ENCODE measurements at regions not wholly inside any gene's neighbourhood (a gene's known extent, or its start where the extent isn't known, plus 50 kb on each side); places are given as distances from the start of the nearest gene placed in this dataset.
A peak's percentile ranks its signal among the peaks of the same experiment; 100 is the strongest.

GRCh38 chr10:107814865-107815487, 650.5 kb upstream of the SORCS1 start:
- H3K4ac ChIP-seq (replicated peaks; ENCODE audit: insufficient read length, low read depth, low read length) = no peak overlapping the region
- no peak overlapping the region for H2BK120ac ChIP-seq (replicated peaks; ENCODE audit: low read depth, low read length)
- H4K91ac ChIP-seq (replicated peaks; ENCODE audit: insufficient read length, low read length) = no peak overlapping the region
- no peak overlapping the region for H3K4me3 ChIP-seq (ENCODE audit: extremely low read depth in 1 of 4, insufficient read depth in 2 of 4, low read depth in 3 of 4, low read length in 4 of 4)
- H3K23me2 ChIP-seq (ENCODE audit: low read depth, low read length) = no peaks in the 10 kb centered on the region; the same call in 1 of the 2 replicates
- no peak overlapping the region for H3K18ac ChIP-seq (ENCODE audit: extremely low read depth, low read length)
- WGBS, 2 experiments (ENCODE audit: extremely low coverage in 1 of 2, insufficient coverage in 1 of 2, insufficient read length in 1 of 2, insufficient replicate concordance in 2 of 2, low coverage in 1 of 2, low lambda C conversion rate in 2 of 2, missing lambda C conversion rate in 1 of 2) = 77% methylated on average over 6 of the region's 6 CpGs; no CpG with 5 or more reads in 1 of the 2 experiments
- no peaks in the 10 kb centered on the region for H3K36me3 ChIP-seq (ENCODE audit: control insufficient read depth in 2 of 4, insufficient read depth in 4 of 4, low read length in 3 of 4)
- no peaks in the 10 kb centered on the region for H3K9me3 ChIP-seq (ENCODE audit: insufficient read depth in 2 of 2, low read depth in 1 of 2, low read length in 1 of 2)
- H3K14ac ChIP-seq (ENCODE audit: insufficient read length) = no peak overlapping the region
- no peak overlapping the region for H3K4me2 ChIP-seq (ENCODE audit: insufficient read depth in 1 of 2, low read depth in 2 of 2, low read length in 2 of 2)
- no peaks in the 10 kb centered on the region for H4K20me1 ChIP-seq (replicated peaks in 1 of 2; ENCODE audit: control insufficient read depth in 1 of 2, insufficient read depth in 2 of 2, low read length in 2 of 2)
- no peak overlapping the region for H3K56ac ChIP-seq (replicated peaks; ENCODE audit: insufficient read length, low read depth, low read length)
- no peak overlapping the region for H2BK15ac ChIP-seq (ENCODE audit: low read length)
- H3K9ac ChIP-seq (replicated peaks in 1 of 4; ENCODE audit: extremely low read depth in 1 of 4, low read depth in 3 of 4, low read length in 3 of 4) = no peak overlapping the region
- no peak overlapping the region for H4K5ac ChIP-seq (ENCODE audit: insufficient read length, low read depth, low read length)
- no peaks in the 10 kb centered on the region for H3K79me2 ChIP-seq (ENCODE audit: control insufficient read depth in 1 of 2, insufficient read depth in 2 of 2, low read length in 2 of 2)
- H2BK20ac ChIP-seq (ENCODE audit: low read length) = no peak overlapping the region
- peak; percentile 99 for FAIRE-seq
- H4K8ac ChIP-seq (ENCODE audit: extremely low read depth, insufficient read depth, low read length) = no peak overlapping the region
- DNase-seq (ENCODE audit: low read depth in 1 of 2, low spot score in 2 of 2) = peak; percentile 36 to 69
- no peak overlapping the region for H2AK5ac ChIP-seq (ENCODE audit: low read depth, low read length)
- ChIA-PET POLR2A (ENCODE audit: partially characterized antibody) (no interaction called here), CTCF (ENCODE audit: partially characterized antibody) (interaction anchor here (0.6 to 4.3 kb wide), 11 partner anchors 11 to 406 kb away, joined by 3 to 15 read pairs (median 3); no protein-coding TSS in a partner anchor)
- peak overlapping the region; percentile 42; the same call in 1 of the 2 replicates for H2AFZ ChIP-seq (ENCODE audit: low read length)
- H3K27ac ChIP-seq (ENCODE audit: low read depth, low read length) = no peak overlapping the region
- H2BK12ac ChIP-seq (ENCODE audit: low read depth, low read length) = no peak overlapping the region
- H3K4me1 ChIP-seq (replicated peaks in 1 of 4; ENCODE audit: control insufficient read depth in 3 of 4, insufficient read depth in 4 of 4, low read length in 3 of 4) = no peaks in the 10 kb centered on the region; a peak in 1 of 7 replicates
- H3K27me3 ChIP-seq (replicated peaks in 1 of 4; ENCODE audit: control insufficient read depth in 3 of 4, extremely low read depth in 1 of 4, insufficient read depth in 3 of 4, low read length in 3 of 4) = no peaks in the 10 kb centered on the region; a peak in 1 of 7 replicates
- no peak overlapping the region for H3K23ac ChIP-seq (ENCODE audit: insufficient read length)
- no peaks in the 10 kb centered on the region for H3K79me1 ChIP-seq (ENCODE audit: low read depth, low read length)
- no peak overlapping the region for H2BK5ac ChIP-seq (ENCODE audit: low read depth, low read length)
- TF ChIP-seq SIN3A (conservative IDR thresholded peaks at IDR 0.05 in 1 of 2, IDR thresholded peaks at IDR 0.05 in 1 of 2; ENCODE audit: low read depth in 1 of 2, low read length in 2 of 2) (no peak), MAX (IDR thresholded peaks at IDR 0.05) (0 out of 2 replicates have a peak, but pooled peaks have one; percentile 26), RBBP5 (IDR thresholded peaks at IDR 0.05; ENCODE audit: borderline replicate concordance, low read depth, low read length) (no peak), RAD21 (IDR thresholded peaks at IDR 0.05 in 1 of 2, conservative IDR thresholded peaks at IDR 0.05 in 1 of 2; ENCODE audit: low read depth in 2 of 2, low read length in 2 of 2) (peak; percentile 90), TCF12 (IDR thresholded peaks at IDR 0.05; ENCODE audit: low read depth, low read length) (no peak), E2F6 (IDR thresholded peaks at IDR 0.05) (no peak), POLR2AphosphoS5 (IDR thresholded peaks at IDR 0.05; ENCODE audit: low read depth, low read length) (no peak), SP1 (IDR thresholded peaks at IDR 0.05; ENCODE audit: low read depth, low read length) (no peak)
- TF ChIP-seq, protein P1, sequence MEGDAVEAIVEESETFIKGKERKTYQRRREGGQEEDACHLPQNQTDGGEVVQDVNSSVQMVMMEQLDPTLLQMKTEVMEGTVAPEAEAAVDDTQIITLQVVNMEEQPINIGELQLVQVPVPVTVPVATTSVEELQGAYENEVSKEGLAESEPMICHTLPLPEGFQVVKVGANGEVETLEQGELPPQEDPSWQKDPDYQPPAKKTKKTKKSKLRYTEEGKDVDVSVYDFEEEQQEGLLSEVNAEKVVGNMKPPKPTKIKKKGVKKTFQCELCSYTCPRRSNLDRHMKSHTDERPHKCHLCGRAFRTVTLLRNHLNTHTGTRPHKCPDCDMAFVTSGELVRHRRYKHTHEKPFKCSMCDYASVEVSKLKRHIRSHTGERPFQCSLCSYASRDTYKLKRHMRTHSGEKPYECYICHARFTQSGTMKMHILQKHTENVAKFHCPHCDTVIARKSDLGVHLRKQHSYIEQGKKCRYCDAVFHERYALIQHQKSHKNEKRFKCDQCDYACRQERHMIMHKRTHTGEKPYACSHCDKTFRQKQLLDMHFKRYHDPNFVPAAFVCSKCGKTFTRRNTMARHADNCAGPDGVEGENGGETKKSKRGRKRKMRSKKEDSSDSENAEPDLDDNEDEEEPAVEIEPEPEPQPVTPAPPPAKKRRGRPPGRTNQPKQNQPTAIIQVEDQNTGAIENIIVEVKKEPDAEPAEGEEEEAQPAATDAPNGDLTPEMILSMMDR (IDR thresholded peaks at IDR 0.05; ENCODE audit: control extremely low read depth in 1 of 3, insufficient read depth in 1 of 3, low read depth in 1 of 3, low read length in 3 of 3) = peak; percentile 48 to 90 (median 71)
